Glutamatergic neuron (in vitro differentiated cells): ENCODE measurements at regions not wholly inside any gene's neighbourhood (a gene's known extent, or its start where the extent isn't known, plus 50 kb on each side); places are given as distances from the start of the nearest gene placed in this dataset.

Source experiments
- DNase-seq: peaks from one replicate; pipeline ENCODE4 v3.0.0; 2022
- H3K27ac Mint-ChIP-seq: one replicate; pipeline ENCODE4 v1.8.0; 2020; ENCODE audit warnings: mild to moderate bottlenecking, mixed read lengths, inconsistent platforms; ENCODE audit not compliant: unreplicated experiment
- H3K27me3 Mint-ChIP-seq: one replicate; pipeline ENCODE4 v1.8.0; 2020; ENCODE audit warnings: mild to moderate bottlenecking, moderate library complexity, mixed read lengths, inconsistent platforms; ENCODE audit not compliant: unreplicated experiment
- H3K36me3 Mint-ChIP-seq: one replicate; pipeline ENCODE4 v1.8.0; 2020; ENCODE audit warnings: mild to moderate bottlenecking, mixed read lengths, inconsistent platforms; ENCODE audit not compliant: unreplicated experiment
- H3K4me1 Mint-ChIP-seq: one replicate; pipeline ENCODE4 v1.8.0; 2020; ENCODE audit warnings: mild to moderate bottlenecking, low read depth, mixed read lengths, inconsistent platforms; ENCODE audit not compliant: unreplicated experiment
- H3K4me3 Mint-ChIP-seq: one replicate; pipeline ENCODE4 v1.8.0; 2020; ENCODE audit warnings: mild to moderate bottlenecking, mixed read lengths, inconsistent platforms; ENCODE audit not compliant: unreplicated experiment
- H3K9me3 Mint-ChIP-seq: one replicate; pipeline ENCODE4 v1.8.0; 2020; ENCODE audit warnings: mild to moderate bottlenecking, moderate library complexity, mixed read lengths, inconsistent platforms; ENCODE audit not compliant: unreplicated experiment
- TF ChIP-seq, protein P1 (sequence below): fragments of 200-600 bp; sonication (generic); IDR thresholded peaks from one replicate; pipeline ENCODE4 v1.5.0; 2021; ENCODE audit not compliant: partially characterized antibody, unreplicated experiment

DNA sequence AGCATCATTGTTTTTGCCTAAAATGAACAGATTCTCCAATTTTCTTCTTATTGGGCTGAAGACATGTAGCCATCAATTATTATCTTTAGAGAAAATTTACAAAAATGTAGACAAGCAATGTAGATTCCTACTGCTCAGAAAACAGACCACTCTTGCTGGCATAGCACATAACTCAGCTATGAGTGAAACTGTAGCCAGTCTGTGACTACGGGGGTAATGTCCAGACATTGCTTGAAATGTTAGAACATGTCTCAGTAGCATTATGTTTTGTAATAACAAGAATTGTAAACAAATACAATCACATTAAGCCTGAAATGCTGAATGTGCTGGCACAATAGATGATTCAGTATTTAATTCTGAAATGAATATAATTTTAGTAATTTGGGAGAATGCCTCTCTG is 265.7 kb upstream of the KCNJ16 start:
- no peak overlapping the region for H3K27ac Mint-ChIP-seq

DNA sequence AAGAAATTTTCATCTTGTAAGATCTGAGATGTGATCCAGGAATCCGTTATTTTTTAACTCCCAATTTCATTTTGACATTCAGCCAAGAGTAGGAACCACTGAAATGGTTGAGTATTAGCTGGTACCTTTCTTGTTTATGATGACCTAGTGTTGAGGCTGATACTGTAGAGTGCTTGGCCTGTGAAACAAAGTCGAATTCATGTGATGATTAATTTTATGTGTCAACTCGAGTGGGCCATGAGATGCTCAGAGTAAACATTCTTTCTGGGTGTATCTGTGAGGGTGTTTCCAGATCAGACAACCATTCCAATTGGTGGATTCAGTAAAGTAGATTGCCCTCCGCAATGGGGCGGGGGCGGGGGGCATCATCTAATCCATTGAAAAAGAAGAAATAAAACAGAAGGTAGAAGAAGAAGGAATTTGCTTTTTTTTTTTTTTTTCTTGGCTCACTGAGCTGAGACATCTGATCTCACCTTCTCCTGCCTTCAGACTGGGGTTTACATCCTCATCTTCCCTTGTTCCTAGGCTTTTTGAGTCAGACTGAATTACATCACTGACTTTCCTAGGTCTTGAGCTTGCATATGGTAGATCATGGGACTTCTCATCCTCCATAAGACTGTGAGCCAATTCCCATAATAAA is 264.6 kb upstream of the KCNJ16 start:
- Mint-ChIP-seq H3K27me3 (no peaks in the 10 kb centered on the region), H3K9me3 (no peaks in the 10 kb centered on the region), H3K27ac (no peak overlapping the region), H3K4me3 (no peak overlapping the region), H3K4me1 (no peaks in the 10 kb centered on the region), H3K36me3 (no peaks in the 10 kb centered on the region)
- no peak for DNase-seq
- TF ChIP-seq, protein P1, sequence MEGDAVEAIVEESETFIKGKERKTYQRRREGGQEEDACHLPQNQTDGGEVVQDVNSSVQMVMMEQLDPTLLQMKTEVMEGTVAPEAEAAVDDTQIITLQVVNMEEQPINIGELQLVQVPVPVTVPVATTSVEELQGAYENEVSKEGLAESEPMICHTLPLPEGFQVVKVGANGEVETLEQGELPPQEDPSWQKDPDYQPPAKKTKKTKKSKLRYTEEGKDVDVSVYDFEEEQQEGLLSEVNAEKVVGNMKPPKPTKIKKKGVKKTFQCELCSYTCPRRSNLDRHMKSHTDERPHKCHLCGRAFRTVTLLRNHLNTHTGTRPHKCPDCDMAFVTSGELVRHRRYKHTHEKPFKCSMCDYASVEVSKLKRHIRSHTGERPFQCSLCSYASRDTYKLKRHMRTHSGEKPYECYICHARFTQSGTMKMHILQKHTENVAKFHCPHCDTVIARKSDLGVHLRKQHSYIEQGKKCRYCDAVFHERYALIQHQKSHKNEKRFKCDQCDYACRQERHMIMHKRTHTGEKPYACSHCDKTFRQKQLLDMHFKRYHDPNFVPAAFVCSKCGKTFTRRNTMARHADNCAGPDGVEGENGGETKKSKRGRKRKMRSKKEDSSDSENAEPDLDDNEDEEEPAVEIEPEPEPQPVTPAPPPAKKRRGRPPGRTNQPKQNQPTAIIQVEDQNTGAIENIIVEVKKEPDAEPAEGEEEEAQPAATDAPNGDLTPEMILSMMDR = no peak

More for the DNA sequence above, 265.7 kb upstream of the KCNJ16 start:
- no peak overlapping the region for H3K4me3 Mint-ChIP-seq
- no peaks in the 10 kb centered on the region for H3K27me3 Mint-ChIP-seq
- DNase-seq = no peak
- H3K9me3 Mint-ChIP-seq = no peaks in the 10 kb centered on the region
- H3K4me1 Mint-ChIP-seq = no peaks in the 10 kb centered on the region
- no peaks in the 10 kb centered on the region for H3K36me3 Mint-ChIP-seq
- TF ChIP-seq, protein P1 = no peak

DNA sequence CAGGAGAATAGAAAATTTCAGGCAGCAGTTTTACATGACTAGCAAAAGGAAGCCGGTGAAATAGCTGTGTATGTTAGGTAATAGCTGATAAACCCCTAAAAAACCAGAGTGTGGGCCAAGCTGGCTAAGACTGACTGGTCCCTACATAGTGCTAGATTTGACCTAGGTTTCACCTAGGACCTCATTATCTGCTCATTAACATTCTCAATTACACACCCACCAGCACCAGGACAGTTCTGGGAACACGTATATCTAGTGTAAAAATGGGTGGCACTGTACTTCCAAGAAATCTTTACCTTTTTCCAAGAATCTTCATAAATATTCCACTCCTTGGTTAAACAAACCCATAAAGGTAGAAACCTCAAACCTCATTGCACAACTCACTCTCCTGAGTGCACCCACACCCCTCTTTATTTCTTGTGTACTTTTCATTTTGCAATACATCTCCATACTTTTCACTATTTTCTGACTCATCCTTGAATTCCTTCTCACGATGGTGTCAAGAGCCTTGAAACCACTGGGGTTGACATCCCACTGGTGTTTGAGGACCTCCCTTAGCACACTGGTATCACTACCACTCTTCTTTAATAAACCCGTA is 262.7 kb upstream of the KCNJ16 start:
- H3K27ac Mint-ChIP-seq = no peak overlapping the region
- H3K4me3 Mint-ChIP-seq = no peak overlapping the region
- H3K27me3 Mint-ChIP-seq = no peaks in the 10 kb centered on the region
- H3K36me3 Mint-ChIP-seq = no peaks in the 10 kb centered on the region
- H3K4me1 Mint-ChIP-seq = no peaks in the 10 kb centered on the region
- no peak for DNase-seq
- no peaks in the 10 kb centered on the region for H3K9me3 Mint-ChIP-seq
- TF ChIP-seq, protein P1 = no peak

DNA sequence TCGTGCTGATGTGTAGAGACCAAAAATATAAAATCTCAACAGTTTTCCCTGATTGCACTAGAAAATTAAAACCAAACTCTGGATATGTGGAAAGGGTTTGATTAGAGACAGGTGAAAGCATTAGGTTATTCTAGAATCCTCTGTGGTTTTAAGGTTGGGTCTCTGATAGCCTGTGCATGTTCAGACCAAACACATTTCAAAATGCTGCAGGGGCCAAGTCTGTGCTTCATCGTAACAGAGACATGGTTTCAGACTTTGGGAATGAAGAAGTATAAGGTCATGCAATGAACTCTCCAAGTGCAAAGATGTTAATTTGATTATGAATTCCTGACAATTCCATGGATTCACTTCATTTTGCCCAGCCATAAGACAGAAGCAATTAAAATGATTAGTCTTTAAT is 261.0 kb upstream of the KCNJ16 start:
- H3K9me3 Mint-ChIP-seq = no peaks in the 10 kb centered on the region

DNA sequence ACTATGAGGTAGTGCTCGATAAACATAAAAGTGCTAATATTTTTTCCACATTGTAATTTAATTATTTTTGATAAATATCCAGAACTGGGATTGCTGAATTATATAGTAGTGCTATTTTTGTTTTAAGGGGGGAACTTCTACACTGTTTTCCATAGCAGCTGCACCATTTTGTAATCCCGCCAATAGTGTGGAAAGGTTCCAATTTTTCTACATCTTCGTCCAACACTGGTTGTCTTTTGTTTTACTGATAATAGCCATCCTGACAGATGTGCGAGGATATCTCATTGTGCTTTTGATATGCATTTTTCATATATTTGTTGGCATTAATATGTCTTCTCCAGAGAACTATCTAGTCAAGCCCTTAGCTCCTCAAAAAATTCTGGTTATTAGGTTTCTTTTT is 259.6 kb upstream of the KCNJ16 start:
- no peak overlapping the region for H3K4me3 Mint-ChIP-seq
- DNase-seq = no peak
- H3K9me3 Mint-ChIP-seq = no peaks in the 10 kb centered on the region
- H3K4me1 Mint-ChIP-seq = no peaks in the 10 kb centered on the region
- H3K27ac Mint-ChIP-seq = no peak overlapping the region
- TF ChIP-seq, protein P1 = no peak
- H3K27me3 Mint-ChIP-seq = no peaks in the 10 kb centered on the region
- H3K36me3 Mint-ChIP-seq = no peaks in the 10 kb centered on the region

More for the DNA sequence above, 261.0 kb upstream of the KCNJ16 start:
- H3K36me3 Mint-ChIP-seq = no peaks in the 10 kb centered on the region
- no peak overlapping the region for H3K27ac Mint-ChIP-seq
- H3K27me3 Mint-ChIP-seq = no peaks in the 10 kb centered on the region
- no peaks in the 10 kb centered on the region for H3K4me1 Mint-ChIP-seq
- TF ChIP-seq, protein P1 = no peak
- DNase-seq = no peak
- H3K4me3 Mint-ChIP-seq = no peak overlapping the region
